OCI-LY1 (cell line): ENCODE measurements at regions not wholly inside any gene's neighbourhood (a gene's known extent, or its start where the extent isn't known, plus 50 kb on each side); places are given as distances from the start of the nearest gene placed in this dataset.

Experiments used
- H2AFZ ChIP-seq: fragments of 200-600 bp; sonication (generic), shearing (Covaris generic); 2 replicates; pipeline ENCODE4 v1.6.0; 2014; ENCODE audit warnings: antibody characterized with exemption, mild to moderate bottlenecking, low read length
- H3F3A ChIP-seq: fragments of 200-600 bp; sonication (generic), shearing (Covaris generic); 2 replicates; pipeline ENCODE4 v1.6.0; 2014; ENCODE audit warnings: mild to moderate bottlenecking, antibody characterized with exemption, low read length, moderate library complexity; ENCODE audit not compliant: insufficient read depth
- H3K27ac ChIP-seq: fragments of 200-600 bp; sonication (generic); 2 replicates; pipeline ENCODE4 v1.5.1; 2014; ENCODE audit warnings: low read length, mixed run types, mild to moderate bottlenecking, low read depth; ENCODE audit not compliant: poor library complexity, severe bottlenecking
- H3K27me3 ChIP-seq: fragments of 200-600 bp; sonication (generic); 2 replicates; pipeline ENCODE4 v1.6.0; 2014; ENCODE audit warnings: antibody characterized with exemption, mild to moderate bottlenecking, low read length, moderate library complexity; ENCODE audit not compliant: insufficient read depth
- H3K36me3 ChIP-seq: fragments of 200-600 bp; sonication (generic); 2 replicates; pipeline ENCODE4 v1.6.1; 2014; ENCODE audit warnings: mild to moderate bottlenecking, antibody characterized with exemption, low read length, moderate library complexity, mixed read lengths; ENCODE audit not compliant: insufficient read depth
- H3K4me1 ChIP-seq: fragments of 200-600 bp; sonication (generic); 2 replicates; pipeline ENCODE4 v1.5.1; 2014; ENCODE audit warnings: mild to moderate bottlenecking, low read length, moderate library complexity; ENCODE audit not compliant: insufficient read depth, severe bottlenecking
- H3K4me2 ChIP-seq: fragments of 200-600 bp; sonication (generic), shearing (Covaris generic); 2 replicates; pipeline ENCODE4 v1.6.1; 2014; ENCODE audit warnings: low read length
- H3K4me3 ChIP-seq: fragments of 200-600 bp; sonication (generic); 2 replicates; pipeline ENCODE4 v1.5.1; 2014; ENCODE audit warnings: low read length, low read depth, mild to moderate bottlenecking, mixed read lengths; ENCODE audit not compliant: poor library complexity, severe bottlenecking
- H3K79me2 ChIP-seq: fragments of 200-600 bp; shearing (Covaris generic); 2 replicates; pipeline ENCODE4 v1.6.1; 2016; ENCODE audit warnings: mixed run types, low read length, mixed read lengths; ENCODE audit not compliant: insufficient read depth
- H3K9ac ChIP-seq: fragments of 200-600 bp; sonication (generic), shearing (Covaris generic); 2 replicates; pipeline ENCODE4 v1.6.1; 2014; ENCODE audit warnings: mild to moderate bottlenecking, low read length, mixed read lengths
- H3K9me2 ChIP-seq: fragments of 200-600 bp; sonication (generic), shearing (Covaris generic); 2 replicates; pipeline ENCODE4 v1.6.1; 2014; ENCODE audit warnings: low read depth, mild to moderate bottlenecking, low read length, mixed read lengths
- H3K9me3 ChIP-seq: fragments of 200-600 bp; shearing (Covaris generic); 2 replicates; pipeline ENCODE4 v1.6.1; 2014; ENCODE audit warnings: low read length, mixed read lengths
- H4K20me1 ChIP-seq: fragments of 200-600 bp; sonication (generic), shearing (Covaris generic); 2 replicates; pipeline ENCODE4 v1.6.0; 2016; ENCODE audit warnings: mild to moderate bottlenecking, low read length; ENCODE audit not compliant: insufficient read depth
- CTCF ChIP-seq: fragments of 200-600 bp; sonication (generic), shearing (Covaris generic); IDR thresholded peaks from 2 replicates; pipeline ENCODE4 v1.5.1; 2017; ENCODE audit warnings: mild to moderate bottlenecking, antibody characterized with exemption, low read length, moderate library complexity, mixed read lengths
- EZH2 ChIP-seq: fragments of 200-600 bp; sonication (generic), shearing (Covaris generic); IDR thresholded peaks from 2 replicates; pipeline ENCODE4 v1.8.0; 2017; ENCODE audit warnings: borderline replicate concordance, mixed run types, mild to moderate bottlenecking, antibody characterized with exemption, low read length, moderate library complexity, mixed read lengths

DNA sequence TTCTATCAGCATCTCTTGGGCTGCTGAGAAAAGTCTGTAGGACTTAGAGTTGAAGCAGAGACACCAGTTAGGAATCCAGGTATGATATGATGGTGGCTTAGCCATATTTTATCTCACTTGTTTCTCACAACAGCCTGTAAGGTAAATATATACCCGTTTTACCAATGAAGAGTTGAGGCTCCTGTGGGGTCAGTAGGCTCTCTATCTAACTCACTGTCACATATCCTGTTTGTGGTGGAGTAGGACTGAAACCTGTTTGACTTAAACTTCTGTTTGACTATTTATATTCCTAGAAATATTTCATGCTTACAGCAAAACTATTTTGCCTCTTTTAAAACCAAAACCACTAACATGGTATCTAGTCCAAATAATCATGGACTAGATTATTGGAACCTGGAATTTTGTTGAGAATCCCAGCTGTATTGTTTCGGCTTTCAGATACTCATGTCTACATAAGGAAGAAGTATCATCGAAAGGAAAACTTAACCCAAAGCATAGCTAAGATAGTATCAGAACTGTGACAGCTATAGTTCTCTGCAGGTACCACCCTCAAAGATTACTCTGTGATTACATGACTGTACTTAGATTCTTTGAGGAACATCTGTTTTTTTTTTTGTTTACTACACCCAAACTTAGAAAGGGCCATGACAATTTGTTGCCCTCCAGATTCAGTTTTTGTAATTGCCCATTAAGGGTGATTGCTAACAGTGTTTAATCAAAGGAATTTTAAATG, 216.1 kb upstream of the THUMPD2 start:
- H3K36me3 ChIP-seq = no peaks in the 10 kb centered on the region
- H3K27ac ChIP-seq = no peak overlapping the region
- H3K4me1 ChIP-seq = no peaks in the 10 kb centered on the region
- H2AFZ ChIP-seq = no peak overlapping the region
- TF ChIP-seq CTCF = no peak
- no peak for TF ChIP-seq EZH2
- no peak overlapping the region for H3K9ac ChIP-seq
- H4K20me1 ChIP-seq = no peaks in the 10 kb centered on the region
- no peaks in the 10 kb centered on the region for H3K79me2 ChIP-seq
- H3K9me2 ChIP-seq = no peaks in the 10 kb centered on the region
- H3K4me3 ChIP-seq = no peak overlapping the region
- H3K27me3 ChIP-seq = no peaks in the 10 kb centered on the region
- H3F3A ChIP-seq = no peaks in the 10 kb centered on the region
- no peak overlapping the region for H3K4me2 ChIP-seq
- H3K9me3 ChIP-seq = no peaks in the 10 kb centered on the region

GRCh38 chr2:39994151-39994550, 215.1 kb upstream of the THUMPD2 start:
- H4K20me1 ChIP-seq = no peaks in the 10 kb centered on the region
- H3K9me2 ChIP-seq = no peaks in the 10 kb centered on the region
- no peak overlapping the region for H3K4me2 ChIP-seq
- no peak for TF ChIP-seq EZH2
- TF ChIP-seq CTCF = no peak
- H3K27ac ChIP-seq = no peak overlapping the region
- H3K36me3 ChIP-seq = no peaks in the 10 kb centered on the region
- no peaks in the 10 kb centered on the region for H3K4me1 ChIP-seq
- H3K4me3 ChIP-seq = no peak overlapping the region
- H2AFZ ChIP-seq = no peak overlapping the region
- no peaks in the 10 kb centered on the region for H3K9me3 ChIP-seq
- no peaks in the 10 kb centered on the region for H3K79me2 ChIP-seq
- H3K9ac ChIP-seq = no peak overlapping the region
- no peaks in the 10 kb centered on the region for H3K27me3 ChIP-seq
- no peaks in the 10 kb centered on the region for H3F3A ChIP-seq

GRCh38 chr2:39991298-39991697, 212.2 kb upstream of the THUMPD2 start:
- Histone ChIP-seq H3K79me2 (no peaks in the 10 kb centered on the region), H3K9ac (no peak overlapping the region), H3K4me2 (no peak overlapping the region), H3K4me3 (no peak overlapping the region), H3F3A (no peaks in the 10 kb centered on the region), H4K20me1 (no peaks in the 10 kb centered on the region), H3K27ac (no peak overlapping the region), H3K9me3 (no peaks in the 10 kb centered on the region), H3K27me3 (no peaks in the 10 kb centered on the region), H3K36me3 (no peaks in the 10 kb centered on the region), H3K4me1 (no peaks in the 10 kb centered on the region), H2AFZ (no peak overlapping the region), H3K9me2 (no peaks in the 10 kb centered on the region)
- TF ChIP-seq CTCF (no peak), EZH2 (no peak)
